ENCODE measurements at regions not wholly inside any gene's neighbourhood (a gene's known extent, or its start where the extent isn't known, plus 50 kb on each side); places are given as distances from the start of the nearest gene placed in this dataset.

GRCh38 chr10:44192435-44192834 lies 192.5 kb downstream of the CXCL12 start:
- DNase-seq (ENCODE audit: low read depth): no peak
- TF ChIP-seq CTCF (conservative IDR thresholded peaks at IDR 0.05; ENCODE audit: low read depth, low read length): no peak
- H3K4me3 ChIP-seq (ENCODE audit: low read length): no peak overlapping the region

- DNase-seq (ENCODE audit: low read depth): no peak
- no peak overlapping the region for H3K4me3 ChIP-seq (ENCODE audit: low read length)
- no peak for TF ChIP-seq CTCF (conservative IDR thresholded peaks at IDR 0.05; ENCODE audit: low read depth, low read length)
Observed at GRCh38 chr10:44190541-44190940, 194.4 kb downstream of the CXCL12 start.

GRCh38 chr10:44186821-44187220 lies 198.1 kb downstream of the CXCL12 start:
- no peak for DNase-seq (ENCODE audit: low read depth)
- no peak for TF ChIP-seq CTCF (conservative IDR thresholded peaks at IDR 0.05; ENCODE audit: low read depth, low read length)
- H3K4me3 ChIP-seq (ENCODE audit: low read length): no peak overlapping the region

- no peak for TF ChIP-seq CTCF (conservative IDR thresholded peaks at IDR 0.05; ENCODE audit: low read depth, low read length)
- DNase-seq (ENCODE audit: low read depth): no peak
- no peak overlapping the region for H3K4me3 ChIP-seq (ENCODE audit: low read length)
Observed at GRCh38 chr10:44186150-44186549, 198.7 kb downstream of the CXCL12 start.

GRCh38 chr10:44185315-44185666 lies 199.6 kb downstream of the CXCL12 start:
- no peak for DNase-seq (ENCODE audit: low read depth)
- no peak overlapping the region for H3K4me3 ChIP-seq (ENCODE audit: low read length)
- TF ChIP-seq CTCF (conservative IDR thresholded peaks at IDR 0.05; ENCODE audit: low read depth, low read length): no peak

- TF ChIP-seq CTCF (conservative IDR thresholded peaks at IDR 0.05; ENCODE audit: low read depth, low read length): no peak
- DNase-seq (ENCODE audit: low read depth): no peak
- H3K4me3 ChIP-seq (ENCODE audit: low read length): no peak overlapping the region
Observed at GRCh38 chr10:44184633-44185314, 200.1 kb downstream of the CXCL12 start.
